HG03066 (cell line): ENCODE measurements at regions not wholly inside any gene's neighbourhood (a gene's known extent, or its start where the extent isn't known, plus 50 kb on each side); places are given as distances from the start of the nearest gene placed in this dataset.

Experiments
- ATAC-seq: cut with Tn5 transposase; IDR thresholded peaks from one replicate; pipeline ENCODE4 v1.9.1; 2021; ENCODE audit warnings: low read depth; ENCODE audit not compliant: unreplicated experiment

- ATAC-seq, result no peak
Measured at GRCh38 chr9:18330401-18331309, 143.3 kb upstream of the ADAMTSL1 start.

- ATAC-seq, result no peak
Measured at GRCh38 chr9:18331310-18331684, 142.7 kb upstream of the ADAMTSL1 start.

GRCh38 chr9:18331808-18332209, 142.1 kb upstream of the ADAMTSL1 start:
- no peak for ATAC-seq

GRCh38 chr9:18333157-18333556, 140.8 kb upstream of the ADAMTSL1 start:
- ATAC-seq, result no peak

GRCh38 chr9:18335825-18336224, 138.1 kb upstream of the ADAMTSL1 start:
- no peak for ATAC-seq

GRCh38 chr9:18338042-18338441, 135.9 kb upstream of the ADAMTSL1 start:
- ATAC-seq, result no peak

GRCh38 chr9:18343784-18344183, 130.2 kb upstream of the ADAMTSL1 start:
- no peak for ATAC-seq

GRCh38 chr9:18346745-18347144, 127.2 kb upstream of the ADAMTSL1 start:
- ATAC-seq, result no peak

GRCh38 chr9:18347386-18348082, 126.4 kb upstream of the ADAMTSL1 start:
- ATAC-seq, result no peak

- no peak for ATAC-seq
Measured at GRCh38 chr9:18348083-18348475, 125.9 kb upstream of the ADAMTSL1 start.

- no peak for ATAC-seq
Measured at GRCh38 chr9:18349530-18349929, 124.4 kb upstream of the ADAMTSL1 start.

- no peak for ATAC-seq
Measured at GRCh38 chr9:18350036-18350435, 123.9 kb upstream of the ADAMTSL1 start.

- no peak for ATAC-seq
Measured at GRCh38 chr9:18350995-18351595, 122.9 kb upstream of the ADAMTSL1 start.

GRCh38 chr9:18352711-18353110, 121.2 kb upstream of the ADAMTSL1 start:
- no peak for ATAC-seq

GRCh38 chr9:18353473-18353872, 120.5 kb upstream of the ADAMTSL1 start:
- ATAC-seq, result no peak

- ATAC-seq, result no peak
Measured at GRCh38 chr9:18357321-18357720, 116.6 kb upstream of the ADAMTSL1 start.

- no peak for ATAC-seq
Measured at GRCh38 chr9:18358325-18358724, 115.6 kb upstream of the ADAMTSL1 start.

GRCh38 chr9:18359335-18359734, 114.6 kb upstream of the ADAMTSL1 start:
- no peak for ATAC-seq

GRCh38 chr9:18360005-18360404, 113.9 kb upstream of the ADAMTSL1 start:
- no peak for ATAC-seq

GRCh38 chr9:18361646-18362045, 112.3 kb upstream of the ADAMTSL1 start:
- no peak for ATAC-seq

- ATAC-seq, result no peak
Measured at GRCh38 chr9:18362166-18362565, 111.8 kb upstream of the ADAMTSL1 start.
